VCaP (cell line): ENCODE measurements at regions not wholly inside any gene's neighbourhood (a gene's known extent, or its start where the extent isn't known, plus 50 kb on each side); places are given as distances from the start of the nearest gene placed in this dataset.

Experiments
- H3K27ac ChIP-seq: fragments of 450-650 bp; 2 replicates; pipeline ENCODE4 v1.5.1; 2017
- CTCF ChIP-seq: fragments of 450-650 bp; conservative IDR thresholded peaks from 2 replicates; pipeline ENCODE4 v1.5.1; 2017; ENCODE audit warnings: mild to moderate bottlenecking, moderate library complexity

GRCh38 chr15:70262171-70262570 lies 164.5 kb upstream of the TLE3 start:
- no peak overlapping the region for H3K27ac ChIP-seq
- no peak for TF ChIP-seq CTCF

- no peak for TF ChIP-seq CTCF
- no peak overlapping the region for H3K27ac ChIP-seq
Measured at GRCh38 chr15:70261083-70261482, 163.4 kb upstream of the TLE3 start.

DNA sequence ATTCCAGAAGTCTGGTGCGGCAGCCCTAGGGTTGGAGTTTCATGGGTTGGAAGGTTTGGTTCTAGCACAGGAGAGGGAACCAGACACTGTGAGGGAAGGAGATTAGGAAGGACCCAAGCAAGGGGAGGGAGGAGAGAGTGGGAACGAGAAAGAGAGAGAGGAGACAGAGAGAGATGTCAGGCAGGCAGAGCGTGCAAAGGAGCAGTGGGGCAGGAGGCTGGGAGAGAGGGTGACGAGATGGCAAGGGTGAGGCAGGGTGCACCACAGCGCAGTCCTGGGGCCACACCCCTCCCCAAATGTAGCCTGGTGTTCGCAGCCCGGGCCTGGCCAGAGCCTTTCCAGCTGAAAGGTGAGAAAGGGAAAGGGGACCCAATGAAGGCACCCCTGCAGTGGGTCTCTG lies 162.9 kb upstream of the TLE3 start:
- H3K27ac ChIP-seq = no peak overlapping the region
- no peak for TF ChIP-seq CTCF

DNA sequence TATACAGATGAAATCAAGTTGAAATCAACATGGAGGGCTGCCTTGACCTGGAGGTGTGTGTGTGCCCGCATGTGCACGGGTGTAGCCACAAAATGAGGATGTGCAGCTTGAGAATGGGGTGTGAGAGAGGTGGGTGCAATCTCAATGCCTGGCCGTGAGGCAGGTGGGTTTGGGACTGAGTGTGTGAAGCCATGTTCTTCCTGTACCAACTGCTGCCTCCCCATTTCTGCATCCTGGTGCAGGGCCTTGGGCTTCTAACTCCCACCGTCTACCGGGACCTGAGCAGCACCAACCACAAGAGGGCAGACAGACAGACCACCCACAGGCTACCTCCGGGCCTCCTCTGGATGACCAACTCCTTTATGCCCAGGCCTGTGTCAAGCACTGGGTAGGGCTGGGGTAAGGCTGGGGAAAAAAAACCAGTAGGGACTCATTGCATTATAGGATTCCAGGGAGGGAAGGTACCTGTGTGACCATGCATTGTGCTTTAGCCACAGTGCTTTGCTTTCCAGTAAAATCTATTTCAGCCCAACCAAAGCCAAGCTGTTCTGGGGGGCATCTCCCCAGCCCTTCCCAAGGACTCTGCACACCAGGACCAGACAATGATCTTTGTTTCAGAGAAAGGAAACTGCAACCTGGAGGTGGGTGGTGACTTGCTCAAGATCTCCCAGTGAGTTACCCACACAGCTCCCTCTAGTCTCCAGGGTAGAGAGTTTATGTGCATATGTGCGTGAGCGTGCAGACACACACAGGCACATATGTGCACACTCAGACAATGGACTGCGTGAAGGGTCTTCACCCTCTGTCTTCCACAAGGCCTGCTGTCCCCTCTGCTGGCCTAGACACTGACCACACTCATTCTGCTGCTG lies 162.2 kb upstream of the TLE3 start:
- no peak overlapping the region for H3K27ac ChIP-seq
- no peak; the same call in 1 of the 2 replicates for TF ChIP-seq CTCF

- no peak for TF ChIP-seq CTCF
- H3K27ac ChIP-seq = no peak overlapping the region
Measured at GRCh38 chr15:70259028-70259424, 161.3 kb upstream of the TLE3 start.

DNA sequence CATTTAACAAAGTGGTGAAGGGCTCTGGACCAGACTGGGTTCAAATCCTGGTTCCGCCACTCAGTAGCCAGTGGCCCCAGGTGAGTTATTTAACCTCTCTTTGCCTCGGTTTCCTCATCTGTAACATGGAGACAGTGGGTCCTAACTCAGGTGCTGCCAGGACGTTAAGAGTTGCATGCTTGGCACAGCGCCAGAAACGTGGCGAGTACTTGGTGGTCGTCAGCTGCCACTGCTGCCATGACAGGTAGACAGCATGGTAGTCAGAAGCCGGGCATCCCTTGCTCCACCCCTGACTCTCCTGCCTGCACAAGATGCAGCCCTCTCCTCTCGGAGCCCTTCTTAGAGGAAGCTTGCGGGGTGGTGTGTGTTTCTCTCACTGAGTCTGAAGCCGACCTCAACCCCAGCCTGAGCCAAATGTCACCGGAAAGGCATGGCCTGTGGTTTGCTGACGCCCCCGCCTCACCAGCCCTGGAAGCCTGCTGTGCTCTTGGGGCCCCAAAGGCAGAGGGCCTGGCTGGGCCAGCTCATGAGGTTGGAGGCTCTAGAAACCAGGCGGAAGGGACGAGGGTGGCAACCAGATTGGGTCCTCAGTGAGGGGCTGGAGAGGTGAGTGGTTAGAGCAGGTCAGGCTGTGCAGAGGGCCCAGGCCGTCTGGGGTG lies 160.8 kb upstream of the TLE3 start:
- no peak for TF ChIP-seq CTCF
- H3K27ac ChIP-seq = no peak overlapping the region

GRCh38 chr15:70257573-70258248 lies 160.0 kb upstream of the TLE3 start:
- no peak for TF ChIP-seq CTCF
- no peak overlapping the region for H3K27ac ChIP-seq
